NCI-H2029 (cell line): ENCODE measurements at regions not wholly inside any gene's neighbourhood (a gene's known extent, or its start where the extent isn't known, plus 50 kb on each side); places are given as distances from the start of the nearest gene placed in this dataset.

Source experiments
- DNase-seq: peaks from one replicate; lab custom pipeline; 2025; lab: John Stamatoyannopoulos, UW

- DNase-seq, result no peak
Measured at GRCh38 chr2:122114421-122114820, 359.0 kb downstream of the TSN start.

- DNase-seq, result no peak
Measured at GRCh38 chr2:122117371-122117770, 361.9 kb downstream of the TSN start.

GRCh38 chr2:122129399-122129798 is 373.9 kb downstream of the TSN start:
- no peak for DNase-seq

- no peak for DNase-seq
Measured at GRCh38 chr2:122132147-122132691, 376.8 kb downstream of the TSN start.

- DNase-seq, result no peak
Measured at GRCh38 chr2:122135021-122135937, 379.8 kb downstream of the TSN start.

GRCh38 chr2:122136056-122136455 is 380.6 kb downstream of the TSN start:
- DNase-seq, result no peak

- no peak for DNase-seq
Measured at GRCh38 chr2:122138561-122138960, 383.1 kb downstream of the TSN start.

- no peak for DNase-seq
Measured at GRCh38 chr2:122139739-122140420, 384.4 kb downstream of the TSN start.

- no peak for DNase-seq
Measured at GRCh38 chr2:122144884-122145283, 389.4 kb downstream of the TSN start.

- peak; percentile 47 for DNase-seq
Measured at GRCh38 chr2:122145856-122146255, 390.4 kb downstream of the TSN start.

GRCh38 chr2:122148128-122148767 is 392.8 kb downstream of the TSN start:
- no peak for DNase-seq

- no peak for DNase-seq
Measured at GRCh38 chr2:122150524-122151280, 395.3 kb downstream of the TSN start.

- no peak for DNase-seq
Measured at GRCh38 chr2:122152571-122152970, 397.1 kb downstream of the TSN start.

- no peak for DNase-seq
Measured at GRCh38 chr2:122156176-122156890, 400.9 kb downstream of the TSN start.

GRCh38 chr2:122157158-122157557 is 401.7 kb downstream of the TSN start:
- DNase-seq, result no peak

- no peak for DNase-seq
Measured at GRCh38 chr2:122163617-122164016, 408.2 kb downstream of the TSN start.

GRCh38 chr2:122164964-122165363 is 409.5 kb downstream of the TSN start:
- no peak for DNase-seq

GRCh38 chr2:122166820-122167219 is 411.4 kb downstream of the TSN start:
- DNase-seq, result no peak

- DNase-seq, result no peak
Measured at GRCh38 chr2:122167515-122167914, 412.1 kb downstream of the TSN start.

- no peak for DNase-seq
Measured at GRCh38 chr2:122168799-122169198, 413.3 kb downstream of the TSN start.

GRCh38 chr2:122172812-122173211 is 417.4 kb downstream of the TSN start:
- DNase-seq, result no peak
